A673 (cell line): ENCODE measurements at regions not wholly inside any gene's neighbourhood (a gene's known extent, or its start where the extent isn't known, plus 50 kb on each side); places are given as distances from the start of the nearest gene placed in this dataset.

ENCODE experiments used
- BruUV-seq: library from RNA; stranded (reverse); fragments of 400-500 nt; replicated peaks from 2 replicates; lab custom pipeline; 2021; lab: Mats Ljungman, UMichigan
- CTCF ChIA-PET: fragments of 300-600 bp; sonication (Branson Sonifier 250); formaldehyde crosslinking; loops from one replicate; lab custom pipeline; 2022; ENCODE audit warnings: antibody characterized with exemption; lab: Charles Lee
- POLR2A ChIA-PET: fragments of 300-600 bp; sonication (Branson Sonifier 250); formaldehyde crosslinking; loops from one replicate; lab custom pipeline; 2022; ENCODE audit warnings: antibody characterized with exemption; ENCODE audit not compliant: low non-redundant PET; lab: Charles Lee
- DNase-seq: peaks from one replicate; pipeline ENCODE4 v3.0.0-alpha.2; 2015; ENCODE audit warnings: low spot score
- H3K27ac ChIP-seq: fragments of 200-600 bp; sonication (generic); 2 replicates; pipeline ENCODE4 v1.5.1; 2016; ENCODE audit warnings: mixed run types, low read depth, mild to moderate bottlenecking, mixed read lengths, antibody characterized with exemption, low read length; ENCODE audit not compliant: poor library complexity, severe bottlenecking
- H3K27me3 ChIP-seq: fragments of 200-600 bp; sonication (generic); replicated peaks from 2 replicates; pipeline ENCODE4 v1.6.1; 2017; ENCODE audit warnings: mixed run types, low read depth, mild to moderate bottlenecking, mixed read lengths, antibody characterized with exemption, low read length; ENCODE audit not compliant: insufficient read depth, poor library complexity
- H3K36me3 ChIP-seq: fragments of 200-600 bp; sonication (generic); 2 replicates; pipeline ENCODE4 v1.6.1; 2016; ENCODE audit warnings: mixed run types, mild to moderate bottlenecking, mixed read lengths, antibody characterized with exemption, low read length; ENCODE audit not compliant: insufficient read depth, poor library complexity, severe bottlenecking
- H3K4me1 ChIP-seq: fragments of 200-600 bp; sonication (generic); 2 replicates; pipeline ENCODE4 v1.6.1; 2017; ENCODE audit warnings: mixed run types, mild to moderate bottlenecking, mixed read lengths, antibody characterized with exemption, low read length; ENCODE audit not compliant: insufficient read depth, poor library complexity, severe bottlenecking
- H3K4me3 ChIP-seq: fragments of 200-600 bp; sonication (generic); 2 replicates; pipeline ENCODE4 v1.5.1; 2016; ENCODE audit warnings: low read depth, mixed run types, mild to moderate bottlenecking, mixed read lengths, low read length; ENCODE audit not compliant: poor library complexity, severe bottlenecking
- H3K9me3 ChIP-seq: fragments of 200-600 bp; sonication (generic); 2 replicates; pipeline ENCODE4 v1.6.1; 2016; ENCODE audit warnings: mixed run types, low read depth, mild to moderate bottlenecking, mixed read lengths, antibody characterized with exemption, low read length; ENCODE audit not compliant: poor library complexity, severe bottlenecking
- EZH2 ChIP-seq: fragments of 200-600 bp; sonication (generic); IDR thresholded peaks from 2 replicates; pipeline ENCODE4 v1.6.1; 2017; ENCODE audit warnings: borderline replicate concordance, low read depth, mild to moderate bottlenecking, mixed read lengths, antibody characterized with exemption, low read length; ENCODE audit not compliant: poor library complexity, severe bottlenecking
- intact Hi-C: fragments of 100-400 bp; cut with micrococcal nuclease; formaldehyde crosslinking; loops from one replicate; pipeline ENCODE4 v1.10.0; 2022; ENCODE audit not compliant: unreplicated experiment
- TF ChIP-seq, protein P1 (sequence below): fragments of 300-800, 200-600 bp; sonication (generic); conservative IDR thresholded peaks from 2 replicates; pipeline ENCODE4 v1.5.1; 2017; ENCODE audit warnings: low read depth, mild to moderate bottlenecking, antibody characterized with exemption, low read length, moderate library complexity, mixed read lengths

DNA sequence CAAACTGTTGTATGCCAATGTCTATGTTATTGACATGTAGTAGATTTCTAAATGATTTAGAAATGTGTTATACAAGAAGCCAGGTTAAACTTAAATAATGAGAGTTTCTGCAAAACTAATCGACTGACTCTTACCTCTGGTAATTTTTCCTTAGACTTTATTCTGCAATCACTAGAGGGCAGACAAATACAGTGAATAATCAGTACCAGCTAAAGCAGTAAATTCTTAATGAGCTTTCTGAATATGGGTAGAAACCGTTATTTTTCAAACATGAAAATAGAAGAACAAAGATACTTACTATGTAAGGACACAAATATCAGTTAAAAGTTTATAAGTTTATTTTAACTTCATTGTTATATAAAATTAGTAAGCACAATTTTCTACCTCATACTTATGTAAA lies 97.9 kb upstream of the RGS1 start:
- DNase-seq, result peak; percentile 81
- Histone ChIP-seq H3K4me1 (peaks cover 21% of the 10 kb centered on the region), H3K27me3 (no peaks in the 10 kb centered on the region), H3K27ac (no peak overlapping the region), H3K4me3 (no peak overlapping the region), H3K36me3 (no peaks in the 10 kb centered on the region), H3K9me3 (peaks cover 4% of the 10 kb centered on the region)
- ChIA-PET CTCF (interaction anchor here (0.6 to 1.2 kb wide), 7 partner anchors 12 to 195 kb away, joined by 3 to 6 read pairs (median 4); no protein-coding TSS in a partner anchor), POLR2A (no interaction called here)
- intact Hi-C loops, result loop anchor here (1.0 to 10.0 kb wide), 5 partner anchors 35 to 1817 kb away; partner anchors contain the start of gene RGS2
- no TSS peak for BruUV-seq
- TF ChIP-seq, protein P1, sequence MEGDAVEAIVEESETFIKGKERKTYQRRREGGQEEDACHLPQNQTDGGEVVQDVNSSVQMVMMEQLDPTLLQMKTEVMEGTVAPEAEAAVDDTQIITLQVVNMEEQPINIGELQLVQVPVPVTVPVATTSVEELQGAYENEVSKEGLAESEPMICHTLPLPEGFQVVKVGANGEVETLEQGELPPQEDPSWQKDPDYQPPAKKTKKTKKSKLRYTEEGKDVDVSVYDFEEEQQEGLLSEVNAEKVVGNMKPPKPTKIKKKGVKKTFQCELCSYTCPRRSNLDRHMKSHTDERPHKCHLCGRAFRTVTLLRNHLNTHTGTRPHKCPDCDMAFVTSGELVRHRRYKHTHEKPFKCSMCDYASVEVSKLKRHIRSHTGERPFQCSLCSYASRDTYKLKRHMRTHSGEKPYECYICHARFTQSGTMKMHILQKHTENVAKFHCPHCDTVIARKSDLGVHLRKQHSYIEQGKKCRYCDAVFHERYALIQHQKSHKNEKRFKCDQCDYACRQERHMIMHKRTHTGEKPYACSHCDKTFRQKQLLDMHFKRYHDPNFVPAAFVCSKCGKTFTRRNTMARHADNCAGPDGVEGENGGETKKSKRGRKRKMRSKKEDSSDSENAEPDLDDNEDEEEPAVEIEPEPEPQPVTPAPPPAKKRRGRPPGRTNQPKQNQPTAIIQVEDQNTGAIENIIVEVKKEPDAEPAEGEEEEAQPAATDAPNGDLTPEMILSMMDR, result peak; percentile 80
- no peak for TF ChIP-seq EZH2

DNA sequence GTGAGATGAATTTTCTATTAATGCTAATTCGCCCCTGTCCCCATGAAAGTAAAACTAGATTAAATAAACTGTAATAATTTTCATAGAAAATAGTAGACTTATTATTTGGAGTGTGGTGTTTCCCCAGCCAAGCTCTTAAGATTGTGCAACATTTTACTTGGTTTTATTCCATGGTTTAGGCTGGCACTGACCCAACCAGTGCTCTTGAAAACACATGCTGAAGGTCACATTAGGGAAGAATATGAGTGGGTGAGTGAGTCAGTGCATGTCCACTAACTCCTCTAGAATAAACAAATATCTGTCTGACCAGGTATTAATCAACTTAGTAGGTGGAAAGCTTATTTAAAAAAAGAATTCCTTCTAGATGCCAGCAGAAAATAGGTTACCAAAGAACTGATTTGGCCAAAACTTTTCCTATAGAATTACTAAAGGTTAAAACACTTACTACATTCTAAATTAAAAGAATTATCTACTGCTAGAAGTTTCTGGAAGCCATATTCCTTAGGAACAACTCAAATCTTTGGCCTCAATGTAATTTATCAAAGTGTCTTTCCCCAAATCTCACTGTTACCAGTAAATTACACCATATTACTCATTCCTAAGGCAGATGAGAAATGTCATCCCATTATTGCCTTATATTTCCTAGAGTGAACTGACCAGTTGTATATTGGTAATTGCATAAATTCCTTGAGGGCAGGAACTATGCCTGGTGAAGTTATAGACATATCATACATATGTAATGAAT lies 89.7 kb upstream of the RGS1 start:
- Histone ChIP-seq H3K27ac (no peak overlapping the region), H3K4me3 (no peak overlapping the region), H3K27me3 (no peaks in the 10 kb centered on the region), H3K36me3 (no peaks in the 10 kb centered on the region), H3K9me3 (no peaks in the 10 kb centered on the region), H3K4me1 (peaks cover 25% of the 10 kb centered on the region)
- intact Hi-C loops, result no loop called here
- TF ChIP-seq, protein P1, result no peak
- no peak for TF ChIP-seq EZH2
- CTCF ChIA-PET, result no interaction called here
- BruUV-seq, result no TSS peak
- peak; percentile 39 for DNase-seq
- POLR2A ChIA-PET, result no interaction called here

DNA sequence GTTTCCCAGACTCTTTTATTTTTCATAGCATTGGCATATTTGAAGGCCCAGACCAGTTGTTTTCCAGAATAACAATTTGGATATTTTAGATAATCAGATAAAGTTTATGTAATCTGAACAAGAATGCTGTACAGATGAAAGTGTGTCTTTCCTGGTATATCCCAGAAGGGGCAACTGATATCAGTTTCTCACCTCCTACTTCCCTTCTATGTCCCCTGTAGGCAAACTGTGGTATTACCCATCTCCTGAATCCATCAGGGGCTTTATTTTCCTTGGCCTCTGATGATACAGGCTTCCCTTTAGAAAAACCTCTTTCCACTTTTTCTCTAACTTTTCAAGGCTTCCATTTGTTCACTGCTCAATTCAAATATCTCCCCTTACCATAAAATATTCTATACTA lies 87.5 kb upstream of the RGS1 start:
- Histone ChIP-seq H3K36me3 (no peaks in the 10 kb centered on the region), H3K27ac (no peak overlapping the region), H3K4me1 (peaks cover 25% of the 10 kb centered on the region), H3K4me3 (no peak overlapping the region), H3K27me3 (no peaks in the 10 kb centered on the region), H3K9me3 (no peaks in the 10 kb centered on the region)
- no TSS peak for BruUV-seq
- TF ChIP-seq EZH2, result no peak
- TF ChIP-seq, protein P1, result 0 out of 2 replicates have a peak, but pooled peaks have one; percentile 22
- CTCF ChIA-PET, result no interaction called here
- intact Hi-C loops, result no loop called here
- DNase-seq, result peak; percentile 52
- POLR2A ChIA-PET, result no interaction called here
